GM23338 (cell line): ENCODE measurements at regions not wholly inside any gene's neighbourhood (a gene's known extent, or its start where the extent isn't known, plus 50 kb on each side); places are given as distances from the start of the nearest gene placed in this dataset.

Experiments used
- CREB1 ChIP-seq: fragments of 250-450 bp; sonication (Bioruptor Pico); IDR thresholded peaks from 2 replicates; pipeline ENCODE4 v1.5.0; 2020; ENCODE audit warnings: low read depth, mild to moderate bottlenecking, moderate library complexity
- CTCF ChIP-seq, 2 experiments: fragments of 200-600 bp in 1 of 2; sonication (generic) in 1 of 2; conservative IDR thresholded peaks; 2 replicates each; pipeline versions ENCODE4 v1.5.1 to v1.6.1; 2016 to 2017; ENCODE audit warnings: antibody characterized with exemption in 2 of 2, low read depth in 2 of 2, mild to moderate bottlenecking in 2 of 2, moderate library complexity in 1 of 2
- ETS1 ChIP-seq: IDR thresholded peaks from 2 replicates; pipeline ENCODE4 v1.6.1; 2016; ENCODE audit warnings: antibody characterized with exemption
- EZH2 ChIP-seq: fragments of 200-600 bp; sonication (generic); IDR thresholded peaks from one replicate; pipeline ENCODE4 v1.8.0; 2017; ENCODE audit warnings: antibody characterized with exemption, mild to moderate bottlenecking, low read depth; ENCODE audit not compliant: unreplicated experiment
- EZH2phosphoT487 ChIP-seq: fragments of 200-600 bp; sonication (generic); IDR thresholded peaks from one replicate; pipeline ENCODE4 v1.8.1; 2018; ENCODE audit warnings: antibody characterized with exemption; ENCODE audit not compliant: unreplicated experiment
- JUNB ChIP-seq: IDR thresholded peaks from one replicate; pipeline ENCODE4 v1.6.1; 2016; ENCODE audit warnings: antibody characterized with exemption; ENCODE audit not compliant: unreplicated experiment
- NANOG ChIP-seq: IDR thresholded peaks from 2 replicates; pipeline ENCODE4 v1.6.1; 2016; ENCODE audit warnings: antibody characterized with exemption, borderline replicate concordance
- POLR2AphosphoS5 ChIP-seq: IDR thresholded peaks from 2 replicates; pipeline ENCODE4 v1.6.1; 2016; ENCODE audit warnings: antibody characterized with exemption, low read depth
- REST ChIP-seq: IDR thresholded peaks from one replicate; pipeline ENCODE4 v1.6.1; 2018; ENCODE audit warnings: antibody characterized with exemption; ENCODE audit not compliant: unreplicated experiment
- STAT1 ChIP-seq: IDR thresholded peaks from one replicate; pipeline ENCODE4 v1.6.1; 2016; ENCODE audit warnings: antibody characterized with exemption; ENCODE audit not compliant: unreplicated experiment
- ZNF114 ChIP-seq: fragments of 250-450 bp; sonication (Bioruptor Pico); IDR thresholded peaks from 2 replicates; pipeline ENCODE4 v1.5.0; 2020; ENCODE audit warnings: mild to moderate bottlenecking, moderate library complexity
- ZNF331 ChIP-seq: fragments of 250-450 bp; sonication (Bioruptor Pico); IDR thresholded peaks from 2 replicates; pipeline ENCODE4 v1.5.0; 2020; ENCODE audit warnings: low read depth, mild to moderate bottlenecking, moderate library complexity
- ZNF462 ChIP-seq: fragments of 250-450 bp; sonication (Bioruptor Pico); IDR thresholded peaks from 2 replicates; pipeline ENCODE4 v1.5.0; 2020; ENCODE audit warnings: mild to moderate bottlenecking, moderate library complexity

GRCh38 chr18:78770823-78771139, 208.8 kb upstream of the SALL3 start:
- TF ChIP-seq CREB1 (CRISPR knock-in tag) (no peak), CTCF (conservative IDR thresholded peaks at IDR 0.05; ENCODE audit: low read depth in 2 of 2) (no peak), EZH2phosphoT487 (no peak), POLR2AphosphoS5 (no peak), EZH2 (no peak), STAT1 (no peak), REST (no peak), ETS1 (no peak), ZNF462 (no peak), ZNF114 (CRISPR knock-in tag) (no peak), JUNB (no peak), NANOG (no peak), ZNF331 (CRISPR knock-in tag) (no peak)
